HEK293 (cell line): ENCODE measurements at regions not wholly inside any gene's neighbourhood (a gene's known extent, or its start where the extent isn't known, plus 50 kb on each side); places are given as distances from the start of the nearest gene placed in this dataset.

Experiments used
- GFI1B ChIP-seq: fragments of 450-650 bp; formaldehyde crosslinking; IDR thresholded peaks from 2 replicates; pipeline ENCODE4 v1.5.1; 2016; ENCODE audit warnings: missing biosample characterization, missing genetic modification characterization
- KLF10 ChIP-seq: fragments of 450-650 bp; IDR thresholded peaks from 2 replicates; pipeline ENCODE4 v1.5.1; 2018; ENCODE audit warnings: missing biosample characterization, mild to moderate bottlenecking, missing genetic modification characterization
- ZFP3 ChIP-seq: fragments of 450-650 bp; formaldehyde crosslinking; IDR thresholded peaks from 2 replicates; pipeline ENCODE4 v1.5.1; 2016; ENCODE audit warnings: low read depth, missing biosample characterization, missing genetic modification characterization
- ZNF394 ChIP-seq: fragments of 450-650 bp; formaldehyde crosslinking; IDR thresholded peaks from 2 replicates; pipeline ENCODE4 v1.5.1; 2016; ENCODE audit warnings: missing biosample characterization, missing genetic modification characterization, mild to moderate bottlenecking, moderate library complexity, borderline replicate concordance
- ZNF664 ChIP-seq: fragments of 450-650 bp; formaldehyde crosslinking; IDR thresholded peaks from 2 replicates; pipeline ENCODE4 v1.5.1; 2016; ENCODE audit warnings: missing biosample characterization, missing genetic modification characterization
- ZSCAN30 ChIP-seq: fragments of 450-650 bp; IDR thresholded peaks from 2 replicates; pipeline ENCODE4 v1.5.1; 2018; ENCODE audit warnings: missing biosample characterization, mild to moderate bottlenecking, missing genetic modification characterization, moderate library complexity
- TF ChIP-seq, protein P1 (sequence below): fragments of 450-650 bp; formaldehyde crosslinking; IDR thresholded peaks from 2 replicates; pipeline ENCODE4 v1.5.1; 2016; ENCODE audit warnings: missing biosample characterization, missing genetic modification characterization
- TF ChIP-seq, protein P2 (sequence below): fragments of 450-650 bp; formaldehyde crosslinking; IDR thresholded peaks from 2 replicates; pipeline ENCODE4 v1.5.1; 2016; ENCODE audit warnings: missing biosample characterization, missing genetic modification characterization
- TF ChIP-seq, protein P3 (sequence below): fragments of 450-650 bp; IDR thresholded peaks from 2 replicates; pipeline ENCODE4 v1.5.1; 2018; ENCODE audit warnings: missing biosample characterization, missing genetic modification characterization
- TF ChIP-seq, protein P4 (sequence below): IDR thresholded peaks from 2 replicates; pipeline ENCODE4 v1.6.1; 2011; ENCODE audit warnings: mild to moderate bottlenecking, low read depth, low read length, borderline replicate concordance
- TF ChIP-seq, protein P5 (sequence below): fragments of 450-650 bp; formaldehyde crosslinking; IDR thresholded peaks from 2 replicates; pipeline ENCODE4 v1.5.1; 2017; ENCODE audit warnings: missing biosample characterization, missing genetic modification characterization
- TF ChIP-seq, protein P6 (sequence below): fragments of 450-650 bp; formaldehyde crosslinking; conservative IDR thresholded peaks from 2 replicates; pipeline ENCODE4 v1.5.1; 2016; ENCODE audit warnings: low read depth, missing biosample characterization, missing genetic modification characterization

DNA sequence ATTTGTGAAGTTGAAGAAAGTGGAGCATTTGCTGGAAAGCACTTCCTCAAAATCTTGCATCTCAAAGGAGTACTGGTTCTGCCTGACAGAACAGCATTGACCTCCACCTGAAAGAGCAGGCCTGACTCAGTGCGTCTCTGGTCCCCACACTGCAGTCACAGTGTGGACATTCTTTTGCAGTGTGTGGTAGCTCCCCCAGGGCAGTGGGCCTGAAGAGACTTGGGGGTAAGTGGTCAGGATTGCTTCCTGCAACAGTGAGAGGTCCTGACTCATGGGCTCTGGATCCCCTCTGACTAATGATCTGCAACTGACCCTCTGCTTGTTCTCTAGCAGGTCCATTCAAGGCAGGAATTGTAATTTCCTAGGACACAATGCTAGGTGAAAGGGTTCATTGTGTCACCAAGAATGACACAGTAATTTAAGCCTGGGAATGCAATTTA, 204.9 kb upstream of the KCNJ16 start:
- TF ChIP-seq ZNF664 (no peak), ZSCAN30 (tag by site-specific recombination) (no peak), ZNF394 (tag by site-specific recombination) (no peak), ZFP3 (tag by site-specific recombination) (no peak), KLF10 (tag by site-specific recombination) (no peak), GFI1B (tag by site-specific recombination) (no peak)
- TF ChIP-seq, protein P1, sequence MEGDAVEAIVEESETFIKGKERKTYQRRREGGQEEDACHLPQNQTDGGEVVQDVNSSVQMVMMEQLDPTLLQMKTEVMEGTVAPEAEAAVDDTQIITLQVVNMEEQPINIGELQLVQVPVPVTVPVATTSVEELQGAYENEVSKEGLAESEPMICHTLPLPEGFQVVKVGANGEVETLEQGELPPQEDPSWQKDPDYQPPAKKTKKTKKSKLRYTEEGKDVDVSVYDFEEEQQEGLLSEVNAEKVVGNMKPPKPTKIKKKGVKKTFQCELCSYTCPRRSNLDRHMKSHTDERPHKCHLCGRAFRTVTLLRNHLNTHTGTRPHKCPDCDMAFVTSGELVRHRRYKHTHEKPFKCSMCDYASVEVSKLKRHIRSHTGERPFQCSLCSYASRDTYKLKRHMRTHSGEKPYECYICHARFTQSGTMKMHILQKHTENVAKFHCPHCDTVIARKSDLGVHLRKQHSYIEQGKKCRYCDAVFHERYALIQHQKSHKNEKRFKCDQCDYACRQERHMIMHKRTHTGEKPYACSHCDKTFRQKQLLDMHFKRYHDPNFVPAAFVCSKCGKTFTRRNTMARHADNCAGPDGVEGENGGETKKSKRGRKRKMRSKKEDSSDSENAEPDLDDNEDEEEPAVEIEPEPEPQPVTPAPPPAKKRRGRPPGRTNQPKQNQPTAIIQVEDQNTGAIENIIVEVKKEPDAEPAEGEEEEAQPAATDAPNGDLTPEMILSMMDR = no peak
- TF ChIP-seq, protein P2, sequence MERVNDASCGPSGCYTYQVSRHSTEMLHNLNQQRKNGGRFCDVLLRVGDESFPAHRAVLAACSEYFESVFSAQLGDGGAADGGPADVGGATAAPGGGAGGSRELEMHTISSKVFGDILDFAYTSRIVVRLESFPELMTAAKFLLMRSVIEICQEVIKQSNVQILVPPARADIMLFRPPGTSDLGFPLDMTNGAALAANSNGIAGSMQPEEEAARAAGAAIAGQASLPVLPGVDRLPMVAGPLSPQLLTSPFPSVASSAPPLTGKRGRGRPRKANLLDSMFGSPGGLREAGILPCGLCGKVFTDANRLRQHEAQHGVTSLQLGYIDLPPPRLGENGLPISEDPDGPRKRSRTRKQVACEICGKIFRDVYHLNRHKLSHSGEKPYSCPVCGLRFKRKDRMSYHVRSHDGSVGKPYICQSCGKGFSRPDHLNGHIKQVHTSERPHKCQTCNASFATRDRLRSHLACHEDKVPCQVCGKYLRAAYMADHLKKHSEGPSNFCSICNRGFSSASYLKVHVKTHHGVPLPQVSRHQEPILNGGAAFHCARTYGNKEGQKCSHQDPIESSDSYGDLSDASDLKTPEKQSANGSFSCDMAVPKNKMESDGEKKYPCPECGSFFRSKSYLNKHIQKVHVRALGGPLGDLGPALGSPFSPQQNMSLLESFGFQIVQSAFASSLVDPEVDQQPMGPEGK (tag by site-specific recombination) = no peak
- TF ChIP-seq, protein P3, sequence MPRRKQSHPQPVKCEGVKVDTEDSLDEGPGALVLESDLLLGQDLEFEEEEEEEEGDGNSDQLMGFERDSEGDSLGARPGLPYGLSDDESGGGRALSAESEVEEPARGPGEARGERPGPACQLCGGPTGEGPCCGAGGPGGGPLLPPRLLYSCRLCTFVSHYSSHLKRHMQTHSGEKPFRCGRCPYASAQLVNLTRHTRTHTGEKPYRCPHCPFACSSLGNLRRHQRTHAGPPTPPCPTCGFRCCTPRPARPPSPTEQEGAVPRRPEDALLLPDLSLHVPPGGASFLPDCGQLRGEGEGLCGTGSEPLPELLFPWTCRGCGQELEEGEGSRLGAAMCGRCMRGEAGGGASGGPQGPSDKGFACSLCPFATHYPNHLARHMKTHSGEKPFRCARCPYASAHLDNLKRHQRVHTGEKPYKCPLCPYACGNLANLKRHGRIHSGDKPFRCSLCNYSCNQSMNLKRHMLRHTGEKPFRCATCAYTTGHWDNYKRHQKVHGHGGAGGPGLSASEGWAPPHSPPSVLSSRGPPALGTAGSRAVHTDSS (tag by site-specific recombination) = no peak
- TF ChIP-seq, protein P4, sequence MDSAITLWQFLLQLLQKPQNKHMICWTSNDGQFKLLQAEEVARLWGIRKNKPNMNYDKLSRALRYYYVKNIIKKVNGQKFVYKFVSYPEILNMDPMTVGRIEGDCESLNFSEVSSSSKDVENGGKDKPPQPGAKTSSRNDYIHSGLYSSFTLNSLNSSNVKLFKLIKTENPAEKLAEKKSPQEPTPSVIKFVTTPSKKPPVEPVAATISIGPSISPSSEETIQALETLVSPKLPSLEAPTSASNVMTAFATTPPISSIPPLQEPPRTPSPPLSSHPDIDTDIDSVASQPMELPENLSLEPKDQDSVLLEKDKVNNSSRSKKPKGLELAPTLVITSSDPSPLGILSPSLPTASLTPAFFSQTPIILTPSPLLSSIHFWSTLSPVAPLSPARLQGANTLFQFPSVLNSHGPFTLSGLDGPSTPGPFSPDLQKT = no peak
- TF ChIP-seq, protein P5, sequence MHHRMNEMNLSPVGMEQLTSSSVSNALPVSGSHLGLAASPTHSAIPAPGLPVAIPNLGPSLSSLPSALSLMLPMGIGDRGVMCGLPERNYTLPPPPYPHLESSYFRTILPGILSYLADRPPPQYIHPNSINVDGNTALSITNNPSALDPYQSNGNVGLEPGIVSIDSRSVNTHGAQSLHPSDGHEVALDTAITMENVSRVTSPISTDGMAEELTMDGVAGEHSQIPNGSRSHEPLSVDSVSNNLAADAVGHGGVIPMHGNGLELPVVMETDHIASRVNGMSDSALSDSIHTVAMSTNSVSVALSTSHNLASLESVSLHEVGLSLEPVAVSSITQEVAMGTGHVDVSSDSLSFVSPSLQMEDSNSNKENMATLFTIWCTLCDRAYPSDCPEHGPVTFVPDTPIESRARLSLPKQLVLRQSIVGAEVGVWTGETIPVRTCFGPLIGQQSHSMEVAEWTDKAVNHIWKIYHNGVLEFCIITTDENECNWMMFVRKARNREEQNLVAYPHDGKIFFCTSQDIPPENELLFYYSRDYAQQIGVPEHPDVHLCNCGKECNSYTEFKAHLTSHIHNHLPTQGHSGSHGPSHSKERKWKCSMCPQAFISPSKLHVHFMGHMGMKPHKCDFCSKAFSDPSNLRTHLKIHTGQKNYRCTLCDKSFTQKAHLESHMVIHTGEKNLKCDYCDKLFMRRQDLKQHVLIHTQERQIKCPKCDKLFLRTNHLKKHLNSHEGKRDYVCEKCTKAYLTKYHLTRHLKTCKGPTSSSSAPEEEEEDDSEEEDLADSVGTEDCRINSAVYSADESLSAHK = no peak
- TF ChIP-seq, protein P6, sequence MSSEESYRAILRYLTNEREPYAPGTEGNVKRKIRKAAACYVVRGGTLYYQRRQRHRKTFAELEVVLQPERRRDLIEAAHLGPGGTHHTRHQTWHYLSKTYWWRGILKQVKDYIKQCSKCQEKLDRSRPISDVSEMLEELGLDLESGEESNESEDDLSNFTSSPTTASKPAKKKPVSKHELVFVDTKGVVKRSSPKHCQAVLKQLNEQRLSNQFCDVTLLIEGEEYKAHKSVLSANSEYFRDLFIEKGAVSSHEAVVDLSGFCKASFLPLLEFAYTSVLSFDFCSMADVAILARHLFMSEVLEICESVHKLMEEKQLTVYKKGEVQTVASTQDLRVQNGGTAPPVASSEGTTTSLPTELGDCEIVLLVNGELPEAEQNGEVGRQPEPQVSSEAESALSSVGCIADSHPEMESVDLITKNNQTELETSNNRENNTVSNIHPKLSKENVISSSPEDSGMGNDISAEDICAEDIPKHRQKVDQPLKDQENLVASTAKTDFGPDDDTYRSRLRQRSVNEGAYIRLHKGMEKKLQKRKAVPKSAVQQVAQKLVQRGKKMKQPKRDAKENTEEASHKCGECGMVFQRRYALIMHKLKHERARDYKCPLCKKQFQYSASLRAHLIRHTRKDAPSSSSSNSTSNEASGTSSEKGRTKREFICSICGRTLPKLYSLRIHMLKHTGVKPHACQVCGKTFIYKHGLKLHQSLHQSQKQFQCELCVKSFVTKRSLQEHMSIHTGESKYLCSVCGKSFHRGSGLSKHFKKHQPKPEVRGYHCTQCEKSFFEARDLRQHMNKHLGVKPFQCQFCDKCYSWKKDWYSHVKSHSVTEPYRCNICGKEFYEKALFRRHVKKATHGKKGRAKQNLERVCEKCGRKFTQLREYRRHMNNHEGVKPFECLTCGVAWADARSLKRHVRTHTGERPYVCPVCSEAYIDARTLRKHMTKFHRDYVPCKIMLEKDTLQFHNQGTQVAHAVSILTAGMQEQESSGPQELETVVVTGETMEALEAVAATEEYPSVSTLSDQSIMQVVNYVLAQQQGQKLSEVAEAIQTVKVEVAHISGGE (tag by site-specific recombination) = no peak
